H1 (cell line): ENCODE measurements at regions not wholly inside any gene's neighbourhood (a gene's known extent, or its start where the extent isn't known, plus 50 kb on each side); places are given as distances from the start of the nearest gene placed in this dataset.

Experiments used
- CTCF ChIA-PET: fragments of 300-600 bp; sonication (Branson Sonifier 250); formaldehyde crosslinking; loops from one replicate; lab custom pipeline; 2021; ENCODE audit not compliant: partially characterized antibody; lab: Charles Lee
- POLR2A ChIA-PET: fragments of 300-600 bp; sonication (Branson Sonifier 250); formaldehyde crosslinking; loops from one replicate; lab custom pipeline; 2021; ENCODE audit warnings: inconsistent platforms; ENCODE audit not compliant: partially characterized antibody; lab: Charles Lee
- DNase-seq, 2 experiments: peaks; one replicate each; pipeline versions ENCODE4 v3.0.0 to v3.0.0-alpha.2; 2010 to 2022; ENCODE audit warnings: low spot score in 2 of 2, low read depth in 1 of 2, mixed read lengths in 1 of 2
- FAIRE-seq: peaks from 2 replicates; lab custom pipeline; 2011; peaks lifted over from hg19 to GRCh38; lab: Jason Lieb, UNC
- H2AFZ ChIP-seq: 2 replicates; pipeline ENCODE4 v1.8.1; 2012; ENCODE audit warnings: low read length, inconsistent platforms
- H2AK5ac ChIP-seq: 2 replicates; pipeline ENCODE4 v1.6.1; 2013; ENCODE audit warnings: low read depth, low read length
- H2BK120ac ChIP-seq: replicated peaks from 2 replicates; pipeline ENCODE3; 2013; ENCODE audit warnings: low read depth, low read length, inconsistent platforms
- H2BK12ac ChIP-seq: 2 replicates; pipeline ENCODE4 v1.6.1; 2013; ENCODE audit warnings: low read depth, low read length
- H2BK15ac ChIP-seq: 2 replicates; pipeline ENCODE4 v1.6.1; 2013; ENCODE audit warnings: low read length
- H2BK20ac ChIP-seq: 2 replicates; pipeline ENCODE4 v1.6.1; 2013; ENCODE audit warnings: low read length
- H2BK5ac ChIP-seq: 2 replicates; pipeline ENCODE4 v1.6.1; 2013; ENCODE audit warnings: low read depth, low read length
- H3K14ac ChIP-seq: 2 replicates; pipeline ENCODE4 v1.6.1; 2013; ENCODE audit warnings: inconsistent platforms; ENCODE audit not compliant: insufficient read length
- H3K18ac ChIP-seq: 2 replicates; pipeline ENCODE4 v1.6.1; 2013; ENCODE audit warnings: low read length; ENCODE audit errors: extremely low read depth
- H3K23ac ChIP-seq: 2 replicates; pipeline ENCODE4 v1.6.1; 2013; ENCODE audit warnings: inconsistent platforms; ENCODE audit not compliant: insufficient read length
- H3K23me2 ChIP-seq: 2 replicates; pipeline ENCODE4 v1.6.1; 2013; ENCODE audit warnings: low read depth, low read length
- H3K27ac ChIP-seq: 2 replicates; pipeline ENCODE4 v1.6.1; 2011; ENCODE audit warnings: low read depth, low read length, inconsistent platforms
- H3K27me3 ChIP-seq, 4 experiments: replicated peaks in 1 of 4; 1 replicate in 1 of 4; 2 replicates in 3 of 4; pipeline versions ENCODE4 v1.6.1 to v1.8.1; 2011 to 2013; ENCODE audit warnings: low read length in 3 of 4, mild to moderate bottlenecking in 3 of 4, inconsistent platforms in 2 of 4, mixed read lengths in 2 of 4, moderate library complexity in 1 of 4; ENCODE audit not compliant: control insufficient read depth in 3 of 4, insufficient read depth in 3 of 4; ENCODE audit errors: extremely low read depth in 1 of 4
- H3K36me3 ChIP-seq, 4 experiments: 2 replicates each; pipeline versions ENCODE4 v1.6.1 to v1.8.1; 2011 to 2013; ENCODE audit warnings: mild to moderate bottlenecking in 4 of 4, low read length in 3 of 4, moderate library complexity in 2 of 4, control low read depth in 1 of 4, inconsistent platforms in 1 of 4; ENCODE audit not compliant: insufficient read depth in 4 of 4, control insufficient read depth in 2 of 4
- H3K4ac ChIP-seq: replicated peaks from 2 replicates; pipeline ENCODE3; 2013; ENCODE audit warnings: low read length, low read depth, mixed read lengths, inconsistent platforms; ENCODE audit not compliant: insufficient read length
- H3K4me1 ChIP-seq, 4 experiments: replicated peaks in 1 of 4; 1 replicate in 1 of 4; 2 replicates in 3 of 4; pipeline versions ENCODE4 v1.6.1 to v1.8.1; 2011 to 2013; ENCODE audit warnings: low read length in 3 of 4, inconsistent platforms in 2 of 4, mixed read lengths in 1 of 4; ENCODE audit not compliant: insufficient read depth in 4 of 4, control insufficient read depth in 3 of 4
- H3K4me2 ChIP-seq, 2 experiments: 2 replicates each; pipeline versions ENCODE4 v1.6.1 to v1.8.1; 2011 to 2013; ENCODE audit warnings: low read depth in 2 of 2, low read length in 2 of 2, control low read depth in 1 of 2, inconsistent platforms in 1 of 2, mild to moderate bottlenecking in 1 of 2; ENCODE audit not compliant: insufficient read depth in 1 of 2
- H3K4me3 ChIP-seq, 4 experiments: fragments of 200-600, 300-600 bp in 1 of 4; sonication (generic), shearing (Covaris generic), sonication (Bioruptor Twin) in 1 of 4; 2 replicates each; pipeline versions ENCODE4 v1.5.1 to v1.8.1; 2011 to 2016; ENCODE audit warnings: low read length in 4 of 4, low read depth in 3 of 4, control low read depth in 2 of 4, inconsistent platforms in 2 of 4, mild to moderate bottlenecking in 2 of 4, mixed read lengths in 1 of 4, moderate library complexity in 1 of 4; ENCODE audit not compliant: insufficient read depth in 2 of 4; ENCODE audit errors: extremely low read depth in 1 of 4
- H3K56ac ChIP-seq: replicated peaks from 2 replicates; pipeline ENCODE3; 2013; ENCODE audit warnings: low read depth, mild to moderate bottlenecking, mixed read lengths, low read length, inconsistent platforms; ENCODE audit not compliant: insufficient read length
- H3K79me1 ChIP-seq: 2 replicates; pipeline ENCODE4 v1.6.1; 2013; ENCODE audit warnings: low read depth, low read length, control low read depth
- H3K79me2 ChIP-seq, 2 experiments: 2 replicates each; pipeline versions ENCODE4 v1.6.1 to v1.8.1; 2012 to 2013; ENCODE audit warnings: low read length in 2 of 2, mild to moderate bottlenecking in 2 of 2, inconsistent platforms in 1 of 2; ENCODE audit not compliant: insufficient read depth in 2 of 2, control insufficient read depth in 1 of 2
- H3K9ac ChIP-seq, 4 experiments: replicated peaks in 1 of 4; 1 replicate in 1 of 4; 2 replicates in 3 of 4; pipeline versions ENCODE4 v1.6.1 to v1.8.1; 2011 to 2013; ENCODE audit warnings: low read depth in 3 of 4, low read length in 3 of 4, control low read depth in 2 of 4, mild to moderate bottlenecking in 2 of 4, moderate library complexity in 2 of 4, inconsistent platforms in 1 of 4; ENCODE audit errors: extremely low read depth in 1 of 4
- H3K9me3 ChIP-seq, 2 experiments: 2 replicates each; pipeline versions ENCODE4 v1.6.1 to v1.8.1; 2012 to 2013; ENCODE audit warnings: mild to moderate bottlenecking in 2 of 2, moderate library complexity in 2 of 2, control low read depth in 1 of 2, inconsistent platforms in 1 of 2, low read depth in 1 of 2, low read length in 1 of 2, mixed read lengths in 1 of 2; ENCODE audit not compliant: insufficient read depth in 2 of 2
- H4K20me1 ChIP-seq, 2 experiments: replicated peaks in 1 of 2; 2 replicates each; pipeline versions ENCODE3 to v1.8.1; 2011 to 2013; ENCODE audit warnings: inconsistent platforms in 2 of 2, low read length in 2 of 2, mild to moderate bottlenecking in 1 of 2; ENCODE audit not compliant: insufficient read depth in 2 of 2, control insufficient read depth in 1 of 2
- H4K5ac ChIP-seq: 2 replicates; pipeline ENCODE4 v1.6.1; 2013; ENCODE audit warnings: low read length, low read depth, mixed read lengths, inconsistent platforms; ENCODE audit not compliant: insufficient read length
- H4K8ac ChIP-seq: 2 replicates; pipeline ENCODE4 v1.8.0; 2013; ENCODE audit warnings: mild to moderate bottlenecking, moderate library complexity, low read length, inconsistent platforms; ENCODE audit not compliant: insufficient read depth; ENCODE audit errors: extremely low read depth
- H4K91ac ChIP-seq: replicated peaks from 2 replicates; pipeline ENCODE3; 2013; ENCODE audit warnings: low read length, mixed read lengths, inconsistent platforms; ENCODE audit not compliant: insufficient read length
- RXRA ChIP-seq: IDR thresholded peaks from 2 replicates; pipeline ENCODE4 v1.6.1; 2011; ENCODE audit warnings: low read depth, mild to moderate bottlenecking, low read length, moderate library complexity; ENCODE audit not compliant: insufficient read depth
- WGBS, 2 experiments: shearing (Covaris generic) in 1 of 2; methylation state at CpG; one replicate each; pipeline versions ENCODE4 v1.1.6 to v1.1.7; 2013 to 2015; ENCODE audit warnings: low lambda C conversion rate in 2 of 2, mixed read lengths in 2 of 2, inconsistent platforms in 1 of 2, low coverage in 1 of 2, missing lambda C conversion rate in 1 of 2; ENCODE audit not compliant: insufficient replicate concordance in 2 of 2, insufficient coverage in 1 of 2, insufficient read length in 1 of 2; ENCODE audit errors: extremely low coverage in 1 of 2, missing lambda C conversion rate in 1 of 2; 5-methylcytosine and 5-hydroxymethylcytosine counted together

- H4K91ac ChIP-seq = no peak overlapping the region
- H3K4ac ChIP-seq = no peak overlapping the region
- H3K79me2 ChIP-seq = no peaks in the 10 kb centered on the region
- FAIRE-seq = no peak
- H2AK5ac ChIP-seq = no peak overlapping the region
- no peaks in the 10 kb centered on the region for H3K36me3 ChIP-seq
- H2BK20ac ChIP-seq = no peak overlapping the region
- no peak overlapping the region for H3K23ac ChIP-seq
- ChIA-PET CTCF (no interaction called here), POLR2A (interaction anchor here (0.8 kb wide), 1 partner anchor 314 kb away, joined by 3 read pairs; no protein-coding TSS in a partner anchor)
- no peaks in the 10 kb centered on the region for H3K9me3 ChIP-seq
- H2BK12ac ChIP-seq = no peak overlapping the region
- no peak overlapping the region for H3K4me3 ChIP-seq
- no peak overlapping the region for H2BK120ac ChIP-seq
- H3K4me2 ChIP-seq = no peak overlapping the region
- no peak for TF ChIP-seq RXRA
- no peaks in the 10 kb centered on the region for H4K20me1 ChIP-seq
- H4K5ac ChIP-seq = no peak overlapping the region
- no peak overlapping the region for H3K9ac ChIP-seq
- no peak overlapping the region for H4K8ac ChIP-seq
- no peaks in the 10 kb centered on the region for H3K23me2 ChIP-seq
- H3K56ac ChIP-seq = no peak overlapping the region
- no peak overlapping the region for H2BK5ac ChIP-seq
- no peak overlapping the region for H3K27ac ChIP-seq
- H3K14ac ChIP-seq = no peak overlapping the region
- no peak overlapping the region for H2AFZ ChIP-seq
- no peak overlapping the region for H2BK15ac ChIP-seq
- peaks cover 2 to 21% (median 12%) of the 10 kb centered on the region in 4 experiments; a peak in 6 of 7 replicates for H3K27me3 ChIP-seq
- DNase-seq = no peak
- H3K18ac ChIP-seq = no peak overlapping the region
- no peaks in the 10 kb centered on the region for H3K79me1 ChIP-seq
- whole genome bisulfite sequencing, 2 experiments = 78% methylated on average over 2 of the region's 2 CpGs; no CpG with 5 or more reads in 1 of the 2 experiments
- peaks cover 7 to 20% (median 15%) of the 10 kb centered on the region in 4 experiments for H3K4me1 ChIP-seq
Observed at GRCh38 chr13:40346592-40346991, 319.8 kb downstream of the FOXO1 start.
